BJ (cell line): ENCODE measurements at regions not wholly inside any gene's neighbourhood (a gene's known extent, or its start where the extent isn't known, plus 50 kb on each side); places are given as distances from the start of the nearest gene placed in this dataset.

Experiments
- CTCF ChIA-PET: fragments of 350-600 bp; formaldehyde crosslinking; extraction: SDS; loops from one replicate; lab custom pipeline; 2021; ENCODE audit warnings: antibody characterized with exemption, inconsistent platforms; lab: Yijun Ruan, JAX
- POLR2A ChIA-PET: fragments of 300-600 bp; sonication (Branson Sonifier 250); formaldehyde crosslinking; extraction: SDS; loops from one replicate; lab custom pipeline; 2021; ENCODE audit warnings: antibody characterized with exemption; lab: Charles Lee
- DNase-seq: peaks from one replicate; pipeline ENCODE4 v3.0.0-alpha.2; 2011; ENCODE audit warnings: low read depth
- H3K27me3 ChIP-seq: 2 replicates; pipeline ENCODE4 v1.6.0; 2011; ENCODE audit warnings: low read length; ENCODE audit not compliant: control insufficient read depth, insufficient read depth
- H3K36me3 ChIP-seq: 2 replicates; pipeline ENCODE4 v1.5.1; 2011; ENCODE audit warnings: low read length; ENCODE audit not compliant: control insufficient read depth, insufficient read depth
- H3K4me3 ChIP-seq: 2 replicates; pipeline ENCODE4 v1.5.1; 2011; ENCODE audit warnings: low read depth, mild to moderate bottlenecking, control low read depth, low read length
- CTCF ChIP-seq: IDR thresholded peaks from 2 replicates; pipeline ENCODE4 v1.5.1; 2011; ENCODE audit warnings: low read depth, mild to moderate bottlenecking, control low read depth, inconsistent platforms, low read length, moderate library complexity; ENCODE audit not compliant: insufficient read depth

- CTCF ChIA-PET, result no interaction called here
- Histone ChIP-seq H3K36me3 (no peaks in the 10 kb centered on the region), H3K27me3 (0 out of 2 replicates have a peak, but pooled peaks cover 2% of the 10 kb centered on the region), H3K4me3 (no peak overlapping the region)
- POLR2A ChIA-PET, result no interaction called here
- DNase-seq, result no peak
- no peak for TF ChIP-seq CTCF
These were observed 197.9 kb downstream of the OTOR start for GRCh38 chr20:16946097-16946496.

- H3K4me3 ChIP-seq, result no peak overlapping the region
- no peak for TF ChIP-seq CTCF
- H3K36me3 ChIP-seq, result no peaks in the 10 kb centered on the region
- POLR2A ChIA-PET, result no interaction called here
- CTCF ChIA-PET, result interaction anchor here (0.7 kb wide), 1 partner anchor 102 kb away, joined by 3 read pairs; no protein-coding TSS in a partner anchor
- no peak for DNase-seq
- H3K27me3 ChIP-seq, result no peaks in the 10 kb centered on the region
These were observed 199.3 kb downstream of the OTOR start for GRCh38 chr20:16947479-16947878.

GRCh38 chr20:16951876-16952275, 203.7 kb downstream of the OTOR start:
- ChIA-PET POLR2A (no interaction called here), CTCF (interaction anchor here (0.6 to 1.4 kb wide), 4 partner anchors 9 to 1629 kb away, joined by 3 read pairs; no protein-coding TSS in a partner anchor)
- no peak for TF ChIP-seq CTCF
- H3K4me3 ChIP-seq, result no peak overlapping the region
- no peaks in the 10 kb centered on the region for H3K27me3 ChIP-seq
- no peaks in the 10 kb centered on the region for H3K36me3 ChIP-seq
- DNase-seq, result no peak

- Histone ChIP-seq H3K27me3 (no peaks in the 10 kb centered on the region), H3K4me3 (no peak overlapping the region), H3K36me3 (no peaks in the 10 kb centered on the region)
- CTCF ChIA-PET, result interaction anchor here (1.2 to 1.4 kb wide), 2 partner anchors 8 to 149 kb away, joined by 3 read pairs; no protein-coding TSS in a partner anchor
- POLR2A ChIA-PET, result no interaction called here
- DNase-seq, result no peak
- TF ChIP-seq CTCF, result no peak
These were observed 204.8 kb downstream of the OTOR start for GRCh38 chr20:16952965-16953364.

GRCh38 chr20:16953858-16954257, 205.7 kb downstream of the OTOR start:
- TF ChIP-seq CTCF, result no peak
- DNase-seq, result no peak
- ChIA-PET CTCF (interaction anchor here (1.1 kb wide), 1 partner anchor 12 kb away, joined by 3 read pairs; no protein-coding TSS in a partner anchor), POLR2A (no interaction called here)
- H3K27me3 ChIP-seq, result no peaks in the 10 kb centered on the region
- no peak overlapping the region for H3K4me3 ChIP-seq
- no peaks in the 10 kb centered on the region for H3K36me3 ChIP-seq
